Keratinocyte (primary cell): ENCODE measurements at regions not wholly inside any gene's neighbourhood (a gene's known extent, or its start where the extent isn't known, plus 50 kb on each side); places are given as distances from the start of the nearest gene placed in this dataset.

ENCODE experiments used
- DNase-seq: peaks from one replicate; pipeline ENCODE4 v3.0.0-alpha.2; 2011; ENCODE audit warnings: low read depth, missing footprints, low spot score
- FAIRE-seq: peaks from 2 replicates; lab custom pipeline; 2011; peaks lifted over from hg19 to GRCh38; lab: Jason Lieb, UNC
- H2AFZ ChIP-seq: 2 replicates; pipeline ENCODE4 v1.6.0; 2012; ENCODE audit warnings: low read length, control low read depth, inconsistent platforms; ENCODE audit not compliant: control insufficient read depth
- H3K27ac ChIP-seq: 2 replicates; pipeline ENCODE4 v1.5.1; 2011; ENCODE audit warnings: low read length; ENCODE audit not compliant: control insufficient read depth, insufficient read depth
- H3K27me3 ChIP-seq: 3 replicates; pipeline ENCODE4 v1.6.0; 2011; ENCODE audit warnings: low read length; ENCODE audit not compliant: control insufficient read depth, insufficient read depth; ENCODE audit errors: extremely low read depth
- H3K36me3 ChIP-seq, 2 experiments: 2 replicates in 1 of 2; 3 replicates in 1 of 2; pipeline ENCODE4 v1.5.1; 2011; ENCODE audit warnings: low read length in 2 of 2, mild to moderate bottlenecking in 1 of 2; ENCODE audit not compliant: control insufficient read depth in 2 of 2, insufficient read depth in 2 of 2; ENCODE audit errors: extremely low read depth in 1 of 2
- H3K4me1 ChIP-seq: 3 replicates; pipeline ENCODE4 v1.5.1; 2011; ENCODE audit warnings: low read length; ENCODE audit not compliant: control insufficient read depth, insufficient read depth; ENCODE audit errors: extremely low read depth
- H3K4me2 ChIP-seq: 3 replicates; pipeline ENCODE4 v1.6.0; 2011; ENCODE audit warnings: low read depth, low read length; ENCODE audit not compliant: control insufficient read depth, insufficient read depth; ENCODE audit errors: extremely low read depth
- H3K4me3 ChIP-seq, 3 experiments: fragments of 200-600 bp in 1 of 3; sonication (generic) in 1 of 3; 2 replicates in 2 of 3; 3 replicates in 1 of 3; pipeline ENCODE4 v1.5.1; 2011 to 2016; ENCODE audit warnings: low read length in 3 of 3, mild to moderate bottlenecking in 3 of 3, control low read depth in 2 of 3, inconsistent platforms in 1 of 3, low read depth in 1 of 3, mixed read lengths in 1 of 3, mixed run types in 1 of 3, moderate library complexity in 1 of 3; ENCODE audit not compliant: control insufficient read depth in 2 of 3, insufficient read depth in 2 of 3; ENCODE audit errors: extremely low read depth in 1 of 3
- H3K79me2 ChIP-seq: 2 replicates; pipeline ENCODE4 v1.6.0; 2012; ENCODE audit warnings: low read length; ENCODE audit not compliant: control insufficient read depth, insufficient read depth
- H3K9ac ChIP-seq: 3 replicates; pipeline ENCODE4 v1.6.0; 2011; ENCODE audit warnings: low read length; ENCODE audit not compliant: control insufficient read depth, insufficient read depth; ENCODE audit errors: extremely low read depth
- H3K9me1 ChIP-seq: 3 replicates; pipeline ENCODE4 v1.6.0; 2011; ENCODE audit warnings: low read length; ENCODE audit not compliant: control insufficient read depth, insufficient read depth; ENCODE audit errors: extremely low read depth
- H3K9me3 ChIP-seq: 2 replicates; pipeline ENCODE4 v1.5.1; 2012; ENCODE audit warnings: low read depth, low read length; ENCODE audit not compliant: control insufficient read depth
- H4K20me1 ChIP-seq: 3 replicates; pipeline ENCODE4 v1.6.0; 2011; ENCODE audit warnings: low read length; ENCODE audit not compliant: control insufficient read depth, insufficient read depth; ENCODE audit errors: extremely low read depth
- CTCF ChIP-seq, 3 experiments: IDR thresholded peaks in 1 of 3; conservative IDR thresholded peaks in 1 of 3; optimal IDR thresholded peaks in 1 of 3; 2 replicates in 2 of 3; 3 replicates in 1 of 3; pipeline versions ENCODE3 to v1.5.1; 2011; ENCODE audit warnings: low read length in 3 of 3, mild to moderate bottlenecking in 3 of 3, moderate library complexity in 2 of 3, control low read depth in 1 of 3, inconsistent platforms in 1 of 3; ENCODE audit not compliant: insufficient read depth in 2 of 3; ENCODE audit errors: extremely low read depth in 1 of 3
- EZH2 ChIP-seq: IDR thresholded peaks from one replicate; pipeline ENCODE4 v1.6.1; 2012; ENCODE audit warnings: inconsistent platforms, mild to moderate bottlenecking, low read length, moderate library complexity
- dilution Hi-C: fragments of 300-500 bp; cut with MboI; formaldehyde crosslinking; loops from one replicate; pipeline ENCODE4 v1.7.0; 2020; ENCODE audit warnings: low sequenced_read_pairs; ENCODE audit not compliant: extremely low pct_ligation_motif_present

GRCh38 chr4:151935411-151935810 is 174.6 kb upstream of the GATB start:
- Histone ChIP-seq H3K4me2 (no peak overlapping the region), H3K4me1 (peaks cover 1% of the 10 kb centered on the region), H3K27ac (no peak overlapping the region), H3K79me2 (no peaks in the 10 kb centered on the region), H3K4me3 (no peak overlapping the region), H3K36me3 (no peaks in the 10 kb centered on the region), H4K20me1 (no peaks in the 10 kb centered on the region), H2AFZ (no peak overlapping the region), H3K9me3 (no peaks in the 10 kb centered on the region), H3K9ac (no peak overlapping the region), H3K9me1 (no peaks in the 10 kb centered on the region), H3K27me3 (no peaks in the 10 kb centered on the region)
- no peak for FAIRE-seq
- TF ChIP-seq EZH2 (no peak), CTCF (optimal IDR thresholded peaks at IDR 0.05 in 1 of 3, IDR thresholded peaks at IDR 0.05 in 1 of 3, conservative IDR thresholded peaks at IDR 0.05 in 1 of 3; ENCODE audit: extremely low read depth in 1 of 3, insufficient read depth in 2 of 3, low read length in 3 of 3) (no peak)
- dilution Hi-C loops: no loop called here
- no peak for DNase-seq

GRCh38 chr4:151934766-151935165 is 174.0 kb upstream of the GATB start:
- Histone ChIP-seq H3K36me3 (no peaks in the 10 kb centered on the region), H3K27ac (no peak overlapping the region), H3K4me3 (no peak overlapping the region), H3K9ac (no peak overlapping the region), H2AFZ (no peak overlapping the region), H3K9me3 (no peaks in the 10 kb centered on the region), H3K79me2 (no peaks in the 10 kb centered on the region), H3K4me1 (no peaks in the 10 kb centered on the region), H4K20me1 (no peaks in the 10 kb centered on the region), H3K27me3 (no peaks in the 10 kb centered on the region), H3K4me2 (no peak overlapping the region), H3K9me1 (no peaks in the 10 kb centered on the region)
- FAIRE-seq (no peak), DNase-seq (no peak)
- dilution Hi-C loops: no loop called here
- TF ChIP-seq CTCF (optimal IDR thresholded peaks at IDR 0.05 in 1 of 3, IDR thresholded peaks at IDR 0.05 in 1 of 3, conservative IDR thresholded peaks at IDR 0.05 in 1 of 3; ENCODE audit: extremely low read depth in 1 of 3, insufficient read depth in 2 of 3, low read length in 3 of 3) (no peak), EZH2 (no peak)
